HG03175 (cell line): ENCODE measurements at regions not wholly inside any gene's neighbourhood (a gene's known extent, or its start where the extent isn't known, plus 50 kb on each side); places are given as distances from the start of the nearest gene placed in this dataset.
"Not testable (repeated sequence)": the region's sequence is repeated elsewhere in the genome, so short reads cannot be mapped to it uniquely, and the experiment has no call there.

ENCODE experiments used
- ATAC-seq: cut with Tn5 transposase; IDR thresholded peaks from one replicate; pipeline ENCODE4 v1.9.1; 2021; ENCODE audit warnings: mild to moderate bottlenecking, moderate library complexity; ENCODE audit not compliant: unreplicated experiment

- ATAC-seq: no peak
These were observed 131.7 kb upstream of the GDNF start for GRCh38 chr5:37971483-37972024.

- ATAC-seq: no peak
These were observed 127.0 kb upstream of the GDNF start for GRCh38 chr5:37966871-37967270.

GRCh38 chr5:37966291-37966690, 126.5 kb upstream of the GDNF start:
- ATAC-seq: no peak

DNA sequence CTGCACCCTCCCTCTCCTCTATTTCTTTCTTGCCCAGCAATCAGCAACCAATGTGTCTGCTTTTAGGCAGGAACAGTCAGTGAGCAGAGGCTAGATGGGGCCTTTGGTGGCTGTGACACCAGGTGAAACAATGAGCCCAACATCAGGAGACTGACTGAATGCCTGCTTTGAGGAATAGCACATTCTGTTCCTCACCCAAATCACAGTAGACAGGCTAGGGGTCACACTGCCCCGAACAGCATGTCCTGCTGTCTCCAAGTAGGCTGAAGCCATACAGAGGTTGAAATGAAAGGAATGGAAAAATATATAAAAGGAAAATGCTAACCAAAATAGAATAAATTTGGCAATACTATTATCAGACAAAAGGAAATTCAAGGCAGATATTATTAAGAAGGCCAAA, 122.5 kb upstream of the GDNF start:
- no peak for ATAC-seq

DNA sequence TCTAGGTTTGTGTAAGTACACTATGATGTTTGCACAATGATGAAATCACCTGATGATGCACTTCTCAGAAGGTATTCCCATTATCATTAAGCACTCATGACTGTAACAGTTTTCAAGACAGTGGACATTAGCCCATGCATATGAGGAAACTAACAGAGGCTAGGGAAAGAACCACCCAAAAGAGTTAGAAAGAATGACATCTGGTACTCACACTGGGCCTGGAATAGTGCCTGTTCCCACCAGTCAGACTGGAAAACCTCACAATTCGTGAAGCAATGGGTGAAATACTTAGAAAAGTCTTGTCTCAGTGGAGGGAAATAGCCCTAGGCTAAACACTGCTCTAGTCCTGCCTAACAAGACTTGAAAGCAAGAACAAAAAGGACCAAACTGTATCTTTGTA, 117.4 kb upstream of the GDNF start:
- no peak for ATAC-seq

DNA sequence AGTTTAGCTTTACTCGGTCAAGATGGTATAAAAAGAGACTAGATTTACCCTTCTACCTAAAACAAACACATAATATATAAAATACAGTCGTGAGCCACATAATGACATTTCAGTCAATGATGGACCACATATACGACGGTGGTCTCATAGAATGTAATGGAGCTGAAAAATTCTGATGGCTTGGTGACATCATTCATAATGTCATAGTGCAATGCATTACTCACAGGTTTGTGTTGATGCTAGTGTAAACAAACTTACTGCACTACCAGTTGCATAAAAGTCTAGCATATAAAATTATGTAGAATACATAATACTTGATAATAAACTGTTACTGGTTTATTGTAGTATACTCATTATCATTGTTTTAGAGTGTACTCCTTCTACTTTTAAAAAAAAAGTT, 115.9 kb upstream of the GDNF start:
- no peak for ATAC-seq

DNA sequence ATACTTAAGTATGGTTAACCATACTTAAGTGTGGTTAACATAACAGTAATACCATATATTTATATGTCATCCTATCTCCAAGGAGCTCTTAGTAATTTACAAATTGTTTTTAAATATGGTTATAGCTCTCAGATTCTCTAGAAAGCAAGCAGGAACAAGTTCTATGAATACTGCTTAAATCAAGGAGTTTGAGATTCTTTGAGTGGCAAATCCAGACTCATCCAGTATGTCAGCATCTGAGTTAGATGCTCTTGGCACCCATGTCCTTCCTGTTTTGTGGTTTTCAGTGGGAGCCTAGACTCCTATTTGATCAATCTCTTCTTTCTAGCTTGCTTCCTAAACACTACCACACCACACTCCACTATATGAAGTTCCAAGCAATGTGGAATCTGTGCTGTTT, 114.7 kb upstream of the GDNF start:
- no peak for ATAC-seq

GRCh38 chr5:37951946-37952721, 112.3 kb upstream of the GDNF start:
- no peak for ATAC-seq

DNA sequence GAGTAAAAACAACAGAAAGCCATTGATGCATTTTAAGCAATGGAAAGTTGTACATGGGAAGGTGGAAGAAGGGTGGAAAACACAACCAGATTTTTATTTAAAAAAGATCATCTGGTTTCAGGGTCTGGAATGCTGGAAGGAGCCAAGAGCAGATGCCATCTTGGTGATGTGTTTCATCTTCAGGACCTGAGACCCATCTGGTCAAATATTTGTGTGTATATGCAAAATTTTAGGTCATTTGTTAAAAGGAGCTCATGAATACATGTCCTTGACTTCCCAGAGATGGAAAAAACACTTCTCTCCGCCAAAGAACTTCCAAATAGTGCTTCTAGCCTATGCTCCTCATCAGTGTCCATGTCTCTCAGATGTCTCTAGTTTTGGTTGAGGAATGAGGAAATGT, 110.6 kb upstream of the GDNF start:
- ATAC-seq: no peak

- no peak for ATAC-seq
These were observed 105.6 kb upstream of the GDNF start for GRCh38 chr5:37945446-37945845.

DNA sequence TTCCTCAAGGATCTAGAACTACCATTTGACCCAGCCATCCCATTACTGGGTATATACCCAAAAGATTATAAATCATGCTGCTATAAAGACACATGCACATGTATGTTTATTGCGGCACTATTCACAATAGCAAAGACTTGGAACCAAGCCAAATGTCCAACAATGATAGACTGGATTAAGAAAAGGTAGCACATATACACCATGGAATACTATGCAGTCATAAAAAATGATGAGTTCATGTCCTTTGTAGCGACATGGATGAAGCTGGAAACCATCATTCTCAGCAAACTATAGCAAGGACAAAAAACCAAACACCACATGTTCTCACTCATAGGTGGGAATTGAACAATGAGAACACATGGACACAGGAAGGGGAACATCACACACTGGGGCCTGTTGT, 103.3 kb upstream of the GDNF start:
- ATAC-seq: not testable (repeated sequence)

- no peak for ATAC-seq
These were observed 101.2 kb upstream of the GDNF start for GRCh38 chr5:37940931-37941623.

DNA sequence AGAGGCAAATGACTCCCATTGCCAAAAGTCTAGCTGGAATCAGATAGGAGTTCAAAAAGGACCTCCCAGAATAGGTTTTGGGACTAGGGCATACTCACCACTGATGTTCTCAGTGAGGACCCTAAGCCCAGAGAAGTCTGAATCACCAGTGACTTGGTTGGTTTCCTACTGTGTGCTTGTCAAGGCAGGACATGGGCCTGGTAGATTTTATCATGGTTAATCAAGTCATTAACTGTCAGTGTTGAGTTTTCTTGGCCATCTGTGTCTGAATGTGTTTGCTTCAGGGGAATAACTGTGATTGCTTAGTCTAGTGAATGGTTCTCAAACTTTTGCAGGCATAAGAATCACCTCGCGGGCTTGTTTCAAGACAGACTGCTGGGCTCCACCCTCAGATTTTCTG, 99.0 kb upstream of the GDNF start:
- no peak for ATAC-seq

- no peak for ATAC-seq
These were observed 98.4 kb upstream of the GDNF start for GRCh38 chr5:37938076-37938852.

GRCh38 chr5:37936091-37936490, 96.2 kb upstream of the GDNF start:
- ATAC-seq: no peak

- ATAC-seq: no peak
These were observed 93.7 kb upstream of the GDNF start for GRCh38 chr5:37933576-37933975.

DNA sequence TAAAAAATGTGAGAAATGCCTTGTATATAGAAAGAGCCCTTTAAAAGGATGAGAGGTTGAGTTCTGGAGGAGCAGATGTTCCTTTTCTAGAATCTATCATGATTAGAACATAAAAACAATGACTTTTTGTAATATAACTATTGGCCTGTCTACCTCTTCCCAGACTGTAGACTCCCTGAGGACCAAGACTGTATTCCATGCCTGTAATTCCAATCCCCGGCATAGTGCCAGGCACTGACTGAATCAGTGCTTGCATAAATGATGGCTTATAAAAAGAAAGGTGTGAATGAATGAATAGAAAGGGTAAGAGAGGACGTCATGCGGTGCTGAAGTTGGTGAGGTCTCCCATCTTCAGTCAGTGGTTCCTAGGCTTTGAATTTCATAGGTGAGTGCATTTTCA, 92.6 kb upstream of the GDNF start:
- no peak for ATAC-seq

GRCh38 chr5:37931541-37931940, 91.7 kb upstream of the GDNF start:
- no peak for ATAC-seq

- no peak for ATAC-seq
These were observed 90.5 kb upstream of the GDNF start for GRCh38 chr5:37930350-37930749.

- no peak for ATAC-seq
These were observed 90.0 kb upstream of the GDNF start for GRCh38 chr5:37929791-37930190.

DNA sequence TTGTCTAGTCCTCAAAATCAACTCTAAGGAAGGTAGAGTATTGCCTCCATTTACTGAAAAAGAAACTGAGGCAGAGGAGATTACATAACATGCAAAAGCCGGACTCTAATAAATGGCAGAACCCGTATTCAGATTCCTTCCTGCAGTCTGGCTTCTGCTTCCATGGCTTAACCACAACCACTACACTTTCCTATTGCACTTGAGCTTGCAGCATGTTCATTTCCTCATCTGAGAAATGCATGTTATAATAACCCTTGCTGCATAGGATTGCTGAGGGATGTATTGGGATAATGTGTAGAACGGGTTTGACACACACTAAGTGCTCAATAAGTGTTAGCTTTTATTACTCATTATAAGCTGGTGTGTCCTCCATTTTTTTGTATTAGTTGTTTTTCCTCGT, 87.9 kb upstream of the GDNF start:
- not testable (repeated sequence) for ATAC-seq

DNA sequence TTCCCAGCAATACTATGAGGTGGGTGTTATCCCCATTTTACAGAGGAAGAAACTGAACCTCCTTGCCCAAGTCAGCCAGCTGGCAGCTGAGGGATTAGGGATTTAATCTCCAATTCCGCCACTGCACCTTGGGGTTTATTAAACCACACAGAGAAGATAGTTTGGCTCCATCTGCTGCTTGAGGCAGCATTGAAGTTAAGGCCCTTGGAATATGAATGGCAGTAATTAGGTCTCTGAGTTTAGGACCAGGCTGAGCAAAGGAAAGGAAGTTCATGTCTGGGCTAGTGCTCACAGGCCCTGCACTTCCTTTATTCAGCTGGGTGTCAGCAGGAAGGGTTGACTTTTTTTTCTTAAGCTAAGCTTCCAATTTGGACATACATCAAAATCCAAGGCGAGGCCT, 86.9 kb upstream of the GDNF start:
- ATAC-seq: no peak
